ENCODE measurements at regions not wholly inside any gene's neighbourhood (a gene's known extent, or its start where the extent isn't known, plus 50 kb on each side); places are given as distances from the start of the nearest gene placed in this dataset.

- TF ChIP-seq CTCF (IDR thresholded peaks at IDR 0.05) (no peak), POLR2A (IDR thresholded peaks at IDR 0.05) (no peak), EP300 (IDR thresholded peaks at IDR 0.05) (no peak), POLR2AphosphoS5 (IDR thresholded peaks at IDR 0.05) (no peak)
These were observed 189.6 kb downstream of the NPHP4 start for GRCh38 chr1:5802606-5803005.
